Memory B cell (primary cell): ENCODE measurements at regions not wholly inside any gene's neighbourhood (a gene's known extent, or its start where the extent isn't known, plus 50 kb on each side); places are given as distances from the start of the nearest gene placed in this dataset.

Experiments used
- ATAC-seq: fragments of 150-1000 bp; cut with Tn5 transposase; 2 replicates; pipeline ENCODE4 v1.10.0; 2021; ENCODE audit warnings: low read depth, mild to moderate bottlenecking, moderate library complexity
- DNase-seq, 2 donors: peaks; one replicate each; pipeline ENCODE4 v3.0.0; 2022; ENCODE audit warnings: low spot score in 2 of 2
- H3K27ac Mint-ChIP-seq: one replicate; pipeline ENCODE4 v1.8.0; 2022; ENCODE audit warnings: mild to moderate bottlenecking, moderate library complexity, mixed read lengths
- H3K27me3 Mint-ChIP-seq: one replicate; pipeline ENCODE4 v1.8.0; 2022; ENCODE audit warnings: mixed read lengths
- H3K36me3 Mint-ChIP-seq: one replicate; pipeline ENCODE4 v1.8.0; 2022; ENCODE audit warnings: mild to moderate bottlenecking, mixed read lengths
- H3K4me1 Mint-ChIP-seq: one replicate; pipeline ENCODE4 v1.8.0; 2022; ENCODE audit warnings: mixed read lengths
- H3K4me3 Mint-ChIP-seq: one replicate; pipeline ENCODE4 v1.8.0; 2022; ENCODE audit warnings: mild to moderate bottlenecking, moderate library complexity, mixed read lengths
- H3K9me3 Mint-ChIP-seq: one replicate; pipeline ENCODE4 v1.8.0; 2022; ENCODE audit warnings: mixed read lengths

GRCh38 chr10:132992433-132993215, 50.3 kb upstream of the CFAP46 start:
- H3K27ac Mint-ChIP-seq = no peak overlapping the region
- ATAC-seq = no peak

More at GRCh38 chr10:132992433-132993215, 50.3 kb upstream of the CFAP46 start:
- H3K4me1 Mint-ChIP-seq = no peaks in the 10 kb centered on the region
- H3K9me3 Mint-ChIP-seq = no peaks in the 10 kb centered on the region
- H3K36me3 Mint-ChIP-seq = no peaks in the 10 kb centered on the region
- DNase-seq = no peak
- no peak overlapping the region for H3K4me3 Mint-ChIP-seq
- peaks cover 5% of the 10 kb centered on the region for H3K27me3 Mint-ChIP-seq
